HL-60 (cell line): ENCODE measurements at regions not wholly inside any gene's neighbourhood (a gene's known extent, or its start where the extent isn't known, plus 50 kb on each side); places are given as distances from the start of the nearest gene placed in this dataset.

Experiments
- DNase-seq, 2 experiments: peaks; one replicate each; pipeline ENCODE4 v3.0.0-alpha.2; 2010 to 2020; ENCODE audit warnings: low read depth in 1 of 2, low spot score in 1 of 2
- H3K27ac ChIP-seq: fragments of 250-450 bp; sonication (Bioruptor Pico); replicated peaks from 2 replicates; pipeline ENCODE4 v1.5.1; 2020; ENCODE audit warnings: mild to moderate bottlenecking, moderate library complexity
- H3K27me3 ChIP-seq: fragments of 250-450 bp; sonication (Bioruptor Pico); 2 replicates; pipeline ENCODE4 v1.5.1; 2021; ENCODE audit warnings: mild to moderate bottlenecking, moderate library complexity; ENCODE audit not compliant: insufficient read depth, poor library complexity, severe bottlenecking
- H3K4me3 ChIP-seq: replicated peaks from 2 replicates; pipeline ENCODE4 v1.5.1; 2011; ENCODE audit warnings: mild to moderate bottlenecking, control low read depth, low read length; ENCODE audit not compliant: insufficient read depth
- CTCF ChIP-seq: IDR thresholded peaks from one replicate; pipeline ENCODE4 v1.5.1; 2011; ENCODE audit warnings: low read length, control low read depth, inconsistent platforms; ENCODE audit not compliant: insufficient read depth
- GABPA ChIP-seq: IDR thresholded peaks from 2 replicates; pipeline ENCODE4 v1.6.1; 2012; ENCODE audit warnings: low read depth
- POLR2AphosphoS5 ChIP-seq: IDR thresholded peaks from 2 replicates; pipeline ENCODE4 v1.6.1; 2012; ENCODE audit warnings: low read depth
- REST ChIP-seq: IDR thresholded peaks from 2 replicates; pipeline ENCODE4 v1.6.1; 2012; ENCODE audit warnings: low read depth; ENCODE audit not compliant: insufficient replicate concordance
- SPI1 ChIP-seq: IDR thresholded peaks from 2 replicates; pipeline ENCODE4 v1.6.1; 2012; ENCODE audit warnings: low read depth, mild to moderate bottlenecking, borderline replicate concordance

- Histone ChIP-seq H3K27ac (no peak overlapping the region), H3K4me3 (no peak overlapping the region), H3K27me3 (no peaks in the 10 kb centered on the region)
- DNase-seq, result no peak
- no peak for TF ChIP-seq POLR2AphosphoS5
- no peak for TF ChIP-seq CTCF
- no peak for TF ChIP-seq SPI1
- no peak for TF ChIP-seq GABPA
Observed at GRCh38 chr11:109192864-109193263, 229.1 kb upstream of the C11orf87 start.

- no peak for DNase-seq
- H3K4me3 ChIP-seq, result no peak overlapping the region
- H3K27ac ChIP-seq, result no peak overlapping the region
- H3K27me3 ChIP-seq, result no peaks in the 10 kb centered on the region
- no peak for TF ChIP-seq POLR2AphosphoS5
- TF ChIP-seq GABPA, result no peak
- no peak for TF ChIP-seq CTCF
- TF ChIP-seq REST, result no peak
- TF ChIP-seq SPI1, result no peak
Observed at GRCh38 chr11:109193880-109194279, 228.1 kb upstream of the C11orf87 start.

GRCh38 chr11:109196016-109196415, 226.0 kb upstream of the C11orf87 start:
- TF ChIP-seq CTCF, result no peak
- TF ChIP-seq POLR2AphosphoS5, result no peak
- TF ChIP-seq SPI1, result no peak
- TF ChIP-seq GABPA, result no peak
- no peak for TF ChIP-seq REST
- no peak overlapping the region for H3K4me3 ChIP-seq
- no peak overlapping the region for H3K27ac ChIP-seq
- DNase-seq, result no peak
- H3K27me3 ChIP-seq, result no peaks in the 10 kb centered on the region

GRCh38 chr11:109197656-109198055, 224.3 kb upstream of the C11orf87 start:
- DNase-seq, result peak in 1 of 2 experiments; percentile 45
- TF ChIP-seq GABPA (no peak), POLR2AphosphoS5 (no peak), SPI1 (no peak), REST (no peak), CTCF (no peak)
- no peak overlapping the region for H3K4me3 ChIP-seq
- no peaks in the 10 kb centered on the region for H3K27me3 ChIP-seq
- peak overlapping the region; percentile 59 for H3K27ac ChIP-seq
